Vagina (tissue), 2 donors: ENCODE measurements at regions not wholly inside any gene's neighbourhood (a gene's known extent, or its start where the extent isn't known, plus 50 kb on each side); places are given as distances from the start of the nearest gene placed in this dataset.

Source experiments
- POLR2A ChIP-seq, 2 donors: fragments of 450-650 bp; IDR thresholded peaks; one replicate each; pipeline ENCODE4 v1.6.1; 2017; ENCODE audit warnings: antibody characterized with exemption in 2 of 2, mild to moderate bottlenecking in 2 of 2, moderate library complexity in 2 of 2
- POLR2AphosphoS5 ChIP-seq, 2 donors: sonication (generic); formaldehyde crosslinking; IDR thresholded peaks; one replicate each; pipeline ENCODE4 v1.9.0; 2017; ENCODE audit warnings: antibody characterized with exemption in 2 of 2, mild to moderate bottlenecking in 2 of 2, low read depth in 1 of 2; ENCODE audit not compliant: insufficient read depth in 1 of 2
- TF ChIP-seq, protein P1 (sequence below), 3 experiments: fragments of 450-650 bp in 2 of 3; fragments of 200-600 bp in 1 of 3; sonication (generic) in 1 of 3; IDR thresholded peaks; one replicate each; pipeline ENCODE4 v1.5.1; 2017 to 2019; ENCODE audit warnings: antibody characterized with exemption in 3 of 3, mild to moderate bottlenecking in 2 of 3, moderate library complexity in 2 of 3

DNA sequence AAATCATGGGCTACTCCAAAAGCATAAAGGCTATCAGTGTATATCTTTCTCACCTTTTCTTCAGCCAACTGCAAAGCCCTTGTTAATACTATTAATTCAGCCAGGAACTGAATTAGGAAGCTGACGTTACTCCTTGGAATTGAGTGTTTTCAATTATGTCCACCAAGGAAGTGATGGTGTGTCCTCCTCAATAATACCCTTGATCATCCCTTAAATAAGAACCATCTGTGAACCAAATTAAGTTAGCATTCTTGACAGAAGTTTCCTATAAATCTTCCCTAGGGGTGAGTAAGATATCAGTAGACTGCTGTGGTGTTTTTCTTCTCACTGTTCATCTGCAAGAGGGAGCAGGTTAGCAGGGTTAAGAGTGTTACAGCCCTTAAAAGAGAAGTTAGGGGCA, 252.3 kb upstream of the AVPR1A start:
- TF ChIP-seq, protein P1, sequence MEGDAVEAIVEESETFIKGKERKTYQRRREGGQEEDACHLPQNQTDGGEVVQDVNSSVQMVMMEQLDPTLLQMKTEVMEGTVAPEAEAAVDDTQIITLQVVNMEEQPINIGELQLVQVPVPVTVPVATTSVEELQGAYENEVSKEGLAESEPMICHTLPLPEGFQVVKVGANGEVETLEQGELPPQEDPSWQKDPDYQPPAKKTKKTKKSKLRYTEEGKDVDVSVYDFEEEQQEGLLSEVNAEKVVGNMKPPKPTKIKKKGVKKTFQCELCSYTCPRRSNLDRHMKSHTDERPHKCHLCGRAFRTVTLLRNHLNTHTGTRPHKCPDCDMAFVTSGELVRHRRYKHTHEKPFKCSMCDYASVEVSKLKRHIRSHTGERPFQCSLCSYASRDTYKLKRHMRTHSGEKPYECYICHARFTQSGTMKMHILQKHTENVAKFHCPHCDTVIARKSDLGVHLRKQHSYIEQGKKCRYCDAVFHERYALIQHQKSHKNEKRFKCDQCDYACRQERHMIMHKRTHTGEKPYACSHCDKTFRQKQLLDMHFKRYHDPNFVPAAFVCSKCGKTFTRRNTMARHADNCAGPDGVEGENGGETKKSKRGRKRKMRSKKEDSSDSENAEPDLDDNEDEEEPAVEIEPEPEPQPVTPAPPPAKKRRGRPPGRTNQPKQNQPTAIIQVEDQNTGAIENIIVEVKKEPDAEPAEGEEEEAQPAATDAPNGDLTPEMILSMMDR (IDR thresholded peaks at IDR 0.05): no peak
- no peak for TF ChIP-seq POLR2A (IDR thresholded peaks at IDR 0.05)
- TF ChIP-seq POLR2AphosphoS5 (IDR thresholded peaks at IDR 0.05; ENCODE audit: insufficient read depth in 1 of 2, low read depth in 1 of 2): no peak
